IPS-NIHi7 (cell line): ENCODE measurements at regions not wholly inside any gene's neighbourhood (a gene's known extent, or its start where the extent isn't known, plus 50 kb on each side); places are given as distances from the start of the nearest gene placed in this dataset.

Experiments
- DNase-seq: peaks from one replicate; pipeline ENCODE4 v3.0.0; 2012; ENCODE audit warnings: mixed read lengths; ENCODE audit errors: extremely low spot score

DNA sequence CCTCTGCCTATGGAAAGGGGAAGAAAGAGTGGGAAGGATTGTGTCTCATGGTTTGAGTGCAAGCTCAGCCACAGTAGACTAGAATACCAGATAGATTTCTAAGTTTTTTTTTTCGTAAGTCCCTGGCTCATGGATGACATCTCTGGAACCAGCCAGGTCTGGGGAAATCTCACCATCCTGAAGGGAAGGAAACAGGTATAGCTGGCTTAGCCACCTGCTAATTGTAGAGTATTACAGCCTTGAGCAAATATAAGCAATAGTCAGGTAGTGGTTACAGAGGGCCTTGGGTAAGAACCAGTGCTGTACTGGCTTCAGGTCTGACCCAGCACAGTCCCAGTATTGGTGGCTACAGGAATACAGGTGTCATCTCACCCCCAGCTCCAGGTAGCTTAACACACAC lies 500.9 kb upstream of the PRMT6 start:
- DNase-seq = no peak

DNA sequence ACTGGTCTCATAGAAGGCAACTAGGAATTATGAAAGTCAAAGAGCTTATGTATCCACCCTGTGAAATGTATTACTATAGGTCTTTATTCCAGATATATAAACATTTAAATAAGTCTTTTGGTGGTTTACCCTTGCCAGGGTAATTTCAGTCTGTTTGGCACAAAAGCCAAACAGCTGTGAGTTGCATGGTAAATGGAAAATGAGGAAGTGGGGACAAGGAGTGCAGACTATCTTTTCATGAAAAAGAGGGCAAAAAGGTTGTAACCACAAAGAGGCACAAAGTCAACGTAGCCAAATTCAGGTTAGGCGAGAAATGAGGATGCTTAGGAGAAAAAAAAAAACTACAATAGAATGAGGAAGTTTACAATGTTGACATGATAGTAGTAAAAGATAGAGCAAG lies 492.3 kb upstream of the PRMT6 start:
- no peak for DNase-seq

DNA sequence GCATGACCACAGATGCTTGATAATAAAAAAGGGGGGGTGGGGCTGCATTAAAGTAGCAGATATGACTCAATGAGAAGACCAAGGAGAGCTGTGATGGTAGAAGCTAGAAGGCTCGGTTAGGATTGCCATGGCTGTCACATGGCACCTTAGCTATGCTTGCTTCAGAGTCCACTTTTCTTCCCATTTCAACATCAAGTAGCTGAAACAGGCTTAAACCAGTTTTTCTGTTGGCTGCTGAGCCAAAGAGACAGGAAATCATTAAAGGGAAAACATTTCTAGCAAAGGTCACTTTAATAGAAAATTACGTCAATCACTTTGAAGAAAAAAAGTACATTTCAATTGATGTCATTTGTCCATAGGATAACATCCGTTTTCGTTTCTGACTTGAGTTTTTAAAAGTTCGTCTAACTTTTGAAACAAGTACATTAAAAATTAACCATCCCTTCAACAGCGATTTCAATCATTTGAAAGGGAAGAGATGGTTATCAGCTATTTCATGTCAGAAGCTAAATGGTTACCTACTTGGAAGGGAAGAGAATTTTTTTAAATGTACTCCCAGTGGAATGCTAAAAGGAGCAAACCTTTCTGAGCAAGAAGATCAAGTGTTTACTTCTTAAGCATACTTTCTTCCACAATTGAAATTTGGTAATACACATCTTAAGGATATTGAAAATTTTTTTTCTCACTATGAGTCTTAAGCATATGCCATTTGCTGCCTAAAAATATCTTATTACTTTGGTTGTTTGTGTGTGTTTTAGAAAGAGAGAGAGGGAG lies 488.1 kb upstream of the PRMT6 start:
- DNase-seq = no peak

DNA sequence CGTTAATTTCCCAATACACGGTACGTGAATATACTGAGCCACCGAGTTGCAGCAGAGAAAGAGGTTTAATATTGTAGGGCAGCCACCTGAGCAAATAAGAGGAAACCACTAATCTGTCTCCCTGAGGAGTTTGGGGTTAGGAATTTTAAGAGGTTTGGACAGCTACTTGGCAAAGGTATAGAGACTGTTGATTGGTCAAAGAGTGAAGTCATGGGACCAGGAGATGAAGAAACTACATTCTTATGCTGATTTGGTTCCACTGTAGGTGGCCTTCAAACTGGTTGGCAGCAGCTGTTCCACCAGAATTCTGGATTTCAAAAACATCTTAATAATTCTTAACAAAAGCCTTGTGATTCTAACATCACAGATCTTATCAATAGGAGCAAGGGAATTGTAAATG lies 485.4 kb upstream of the PRMT6 start:
- no peak for DNase-seq

DNA sequence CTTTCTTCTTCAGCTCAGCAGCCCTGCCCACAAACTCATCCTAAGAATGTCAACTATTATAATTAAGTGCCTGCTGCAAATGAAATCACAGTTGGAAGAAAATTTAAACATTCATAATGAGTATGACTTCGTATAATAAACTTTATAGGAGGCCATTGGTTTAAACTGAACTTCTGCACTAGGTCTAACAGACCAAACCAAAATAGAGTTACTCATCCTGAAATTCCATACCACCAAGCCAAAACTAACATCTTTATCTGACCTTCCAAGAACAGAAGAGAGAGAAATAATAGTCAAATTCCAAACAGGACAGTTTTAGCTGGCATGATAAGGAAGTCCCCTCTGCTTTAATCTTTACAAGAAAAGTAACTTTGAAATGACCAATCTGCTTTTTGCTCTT lies 472.4 kb upstream of the PRMT6 start:
- no peak for DNase-seq

DNA sequence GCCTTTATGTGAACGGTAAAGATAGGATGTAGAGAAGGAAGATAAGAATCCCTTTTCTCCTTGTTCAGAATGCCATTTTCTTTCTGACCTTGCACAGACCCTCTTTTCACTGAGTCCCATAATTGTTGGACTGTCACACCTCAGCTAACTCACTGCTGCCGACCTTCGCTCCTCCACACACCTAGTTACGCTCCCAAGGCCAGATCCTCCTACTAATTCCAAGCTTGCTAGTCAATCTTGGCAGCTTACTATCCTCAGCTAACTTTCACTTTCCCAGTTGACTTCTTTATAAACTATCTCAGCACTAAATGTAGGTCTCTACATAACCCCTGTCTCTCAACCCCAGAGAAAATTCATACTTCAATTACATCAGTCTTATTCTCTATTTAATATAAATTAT lies 471.8 kb upstream of the PRMT6 start:
- DNase-seq = no peak

DNA sequence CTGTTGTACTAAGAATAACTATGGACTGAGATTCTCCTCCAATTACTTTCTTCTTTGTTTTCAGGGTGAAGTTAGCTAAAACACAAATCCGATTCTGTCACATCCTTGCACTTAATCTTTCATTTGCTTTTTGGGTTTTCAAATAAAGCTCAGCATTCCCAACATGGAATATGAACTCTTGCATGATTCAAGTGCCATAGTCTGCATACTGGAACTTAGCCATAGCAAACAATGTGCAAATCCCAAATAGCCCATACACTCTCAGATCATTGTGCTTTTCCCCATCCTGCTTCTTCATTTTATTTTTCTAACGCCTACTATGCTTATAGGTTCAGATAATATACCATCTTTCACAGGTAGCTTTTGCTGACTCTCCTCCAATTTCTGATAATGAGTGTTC lies 455.8 kb upstream of the PRMT6 start:
- DNase-seq = no peak

DNA sequence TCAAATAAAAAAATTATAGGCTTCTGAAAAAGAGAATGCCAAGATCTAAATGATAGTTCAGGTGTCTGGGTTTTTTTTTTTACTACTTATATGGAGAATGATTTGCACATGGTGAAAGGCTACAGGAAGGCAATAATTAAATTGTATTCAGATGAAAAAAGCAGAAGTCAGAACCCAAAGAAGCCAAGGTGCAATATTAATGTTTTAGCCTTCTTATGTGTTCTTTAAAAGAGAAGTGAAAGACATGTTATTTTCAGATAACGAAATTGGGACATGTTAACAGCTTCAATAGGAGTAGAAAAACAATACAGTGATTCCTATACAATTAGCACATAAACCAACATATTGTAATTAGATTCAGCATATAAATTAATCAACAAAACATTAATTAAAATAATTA lies 452.9 kb upstream of the PRMT6 start:
- DNase-seq = no peak

DNA sequence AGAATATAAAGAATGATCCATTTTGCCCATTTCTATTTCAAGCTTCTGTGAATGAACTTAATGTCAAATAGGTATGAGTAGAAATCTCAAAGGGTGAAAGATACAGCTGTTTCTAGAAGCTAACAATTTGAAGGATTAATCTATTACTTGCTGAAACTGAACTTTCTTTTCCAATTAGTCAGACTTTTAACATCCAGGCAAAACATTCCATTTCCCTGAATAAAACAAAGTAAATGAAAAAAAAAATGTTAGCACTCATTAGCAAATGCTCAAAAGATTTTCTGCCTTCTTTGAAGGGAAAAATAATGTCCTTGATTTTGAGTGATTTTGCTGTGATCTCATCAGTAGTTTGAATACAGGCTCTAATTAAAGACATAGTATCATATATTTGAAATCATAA lies 447.6 kb upstream of the PRMT6 start:
- DNase-seq = no peak

DNA sequence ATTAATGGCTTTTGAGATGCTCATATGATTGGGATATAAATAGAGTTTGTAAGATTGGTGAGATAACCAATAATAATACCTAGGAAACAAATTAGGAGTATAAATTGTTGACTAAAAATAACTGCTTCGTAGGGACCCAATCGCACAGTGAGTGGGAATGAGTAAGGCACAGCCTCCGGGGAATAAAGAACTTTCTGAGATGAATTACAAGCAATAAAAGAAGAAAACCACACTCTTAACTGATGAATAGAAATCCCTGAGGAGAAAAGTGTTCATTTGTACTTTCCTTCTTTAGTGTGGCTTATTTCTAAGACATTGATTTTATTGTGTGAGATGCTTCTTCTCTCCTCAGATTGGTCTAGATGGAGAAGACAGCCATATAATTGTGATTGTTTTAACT lies 443.4 kb upstream of the PRMT6 start:
- no peak for DNase-seq

DNA sequence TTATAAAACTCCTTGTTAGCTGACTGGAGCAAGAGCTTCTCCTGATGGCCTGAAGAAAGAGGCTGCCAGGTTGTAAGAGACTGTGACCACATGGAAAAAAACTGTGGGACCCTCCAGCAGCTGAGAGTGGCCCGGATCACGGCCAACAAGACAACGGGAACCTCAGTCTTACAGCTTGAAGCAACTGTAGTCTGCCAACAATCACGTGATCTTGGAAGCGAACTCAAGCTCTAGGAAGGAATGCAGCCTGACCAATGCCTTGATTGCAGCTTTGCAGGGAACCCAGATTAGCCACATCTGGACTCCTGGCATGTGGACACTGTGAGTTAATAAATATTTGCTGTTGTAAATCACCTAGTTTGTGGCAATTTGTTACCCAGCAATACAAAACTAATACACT lies 442.6 kb upstream of the PRMT6 start:
- no peak for DNase-seq

DNA sequence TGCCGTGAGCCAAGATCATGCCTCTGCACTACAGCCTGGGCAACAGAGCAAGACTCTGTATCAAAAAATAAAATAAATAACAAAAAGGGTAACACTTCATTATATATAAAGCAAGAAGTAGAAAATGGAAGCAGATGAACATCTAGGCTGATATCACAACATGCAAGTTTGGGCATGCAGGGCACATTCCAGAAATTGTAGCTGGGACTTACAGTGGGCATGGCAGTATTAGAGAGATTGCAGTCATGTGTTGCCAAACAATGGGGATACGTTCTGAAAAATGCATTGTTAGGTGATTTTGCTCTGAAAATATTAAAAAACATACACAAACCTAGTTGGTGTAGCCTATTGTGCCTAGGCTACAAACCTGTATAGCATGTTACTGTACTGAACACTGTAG lies 441.0 kb upstream of the PRMT6 start:
- no peak for DNase-seq

DNA sequence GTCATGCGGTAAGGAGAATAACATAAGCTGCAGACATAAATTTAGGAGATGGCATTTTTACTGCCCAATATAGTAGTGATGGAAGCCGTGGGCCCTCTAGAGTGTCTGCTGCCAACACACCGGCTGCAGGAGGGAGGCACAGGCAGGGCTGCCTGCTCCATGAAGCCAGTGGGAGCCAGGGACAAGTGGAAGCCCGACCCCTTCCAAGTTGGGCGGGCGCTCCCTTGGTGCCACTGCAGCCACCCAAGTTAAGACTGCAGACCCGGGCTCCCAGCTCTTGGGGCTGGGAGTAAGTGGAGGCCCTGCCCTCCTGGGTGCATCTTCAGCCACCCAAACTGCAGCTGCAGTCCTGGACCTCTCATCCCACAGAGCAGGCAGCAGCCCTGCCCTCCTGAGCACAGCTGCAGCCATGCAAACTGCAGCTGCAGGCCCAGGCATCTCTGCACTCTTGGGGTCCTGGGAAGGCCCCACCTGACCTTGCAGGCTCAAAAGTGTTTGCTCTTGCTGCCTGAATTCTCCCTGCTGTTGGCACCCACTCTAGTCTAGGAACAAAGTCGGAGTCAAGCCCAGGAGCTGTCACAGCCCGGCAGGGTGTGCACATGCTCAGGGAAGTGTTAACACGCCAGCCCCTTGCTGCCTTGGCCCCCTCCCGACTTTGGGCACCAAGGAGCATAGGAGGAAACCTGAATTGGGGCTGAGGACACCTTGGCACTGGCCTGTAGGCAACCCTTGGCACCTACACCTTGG lies 437.2 kb upstream of the PRMT6 start:
- DNase-seq = no peak

DNA sequence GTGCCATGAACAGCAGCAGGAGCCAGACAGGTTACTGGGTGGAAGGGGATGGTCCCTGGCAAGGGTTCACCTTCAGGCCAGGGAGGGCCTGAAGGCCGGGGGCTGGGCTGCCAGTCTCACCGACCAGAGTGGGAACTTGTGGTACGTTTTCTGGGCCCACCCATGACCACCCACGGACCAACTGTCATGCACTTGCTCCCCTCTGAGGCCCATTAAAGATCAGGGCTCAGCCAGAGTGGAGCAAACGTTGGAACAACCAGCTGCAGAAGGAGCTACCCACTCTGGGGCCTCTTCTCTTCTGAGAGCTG lies 436.7 kb upstream of the PRMT6 start:
- no peak for DNase-seq

DNA sequence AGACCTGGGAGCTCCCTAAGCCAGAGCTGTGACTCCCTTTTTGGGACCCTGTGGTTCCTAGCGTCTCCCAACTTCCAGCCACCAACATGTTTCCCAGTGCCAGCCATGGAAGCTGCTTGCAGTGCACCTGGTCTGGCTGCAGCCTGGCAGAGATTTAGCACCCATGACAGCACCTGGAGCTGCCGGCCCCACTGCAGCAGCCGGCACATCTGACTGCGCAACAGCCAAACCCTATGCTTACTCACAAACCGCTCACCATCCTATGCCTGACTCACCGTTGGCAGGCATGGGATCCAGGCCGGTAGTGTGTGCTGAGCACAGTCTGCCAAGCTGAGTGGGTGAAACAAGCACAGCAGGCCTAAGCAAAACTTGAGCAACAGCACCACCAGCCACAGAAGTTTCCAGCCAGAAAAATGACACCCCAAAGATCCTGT lies 435.9 kb upstream of the PRMT6 start:
- no peak for DNase-seq

DNA sequence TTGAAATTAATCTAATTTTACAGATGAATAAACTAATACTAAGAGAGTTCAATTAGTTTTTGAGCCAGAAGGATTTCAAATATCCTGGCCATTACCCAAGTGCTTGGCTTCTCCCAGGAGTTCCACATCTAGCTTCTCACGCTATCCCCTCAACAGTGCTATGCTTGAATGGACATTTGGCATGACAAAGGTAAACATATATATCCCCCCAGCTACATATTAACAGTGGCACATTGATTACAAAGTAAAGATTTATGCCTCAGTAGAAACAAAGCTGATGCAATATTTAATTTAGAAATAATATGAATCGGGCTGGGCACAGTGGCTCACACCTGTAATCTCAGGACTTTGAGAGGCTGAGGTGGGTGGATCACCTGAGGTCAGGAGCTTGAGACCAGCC lies 434.6 kb upstream of the PRMT6 start:
- DNase-seq = no peak

DNA sequence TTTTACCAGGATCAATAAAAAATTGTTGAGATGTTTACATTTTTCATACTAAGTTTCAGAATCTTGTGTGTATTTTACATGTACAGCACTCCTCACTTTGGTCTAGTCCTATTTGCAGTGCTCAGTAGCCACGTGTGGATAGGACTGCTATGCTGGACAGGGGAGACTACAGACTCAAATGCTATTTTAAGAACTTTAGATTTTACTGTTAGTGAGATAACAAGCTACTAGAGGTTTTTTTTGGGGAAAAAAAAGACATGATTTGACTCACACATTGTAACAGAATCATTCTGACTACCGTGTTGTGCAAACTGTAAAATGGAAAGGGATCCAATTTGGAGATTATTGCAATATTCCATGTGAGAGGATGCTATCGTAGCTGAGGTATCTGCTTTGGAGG lies 418.9 kb upstream of the PRMT6 start:
- no peak for DNase-seq

DNA sequence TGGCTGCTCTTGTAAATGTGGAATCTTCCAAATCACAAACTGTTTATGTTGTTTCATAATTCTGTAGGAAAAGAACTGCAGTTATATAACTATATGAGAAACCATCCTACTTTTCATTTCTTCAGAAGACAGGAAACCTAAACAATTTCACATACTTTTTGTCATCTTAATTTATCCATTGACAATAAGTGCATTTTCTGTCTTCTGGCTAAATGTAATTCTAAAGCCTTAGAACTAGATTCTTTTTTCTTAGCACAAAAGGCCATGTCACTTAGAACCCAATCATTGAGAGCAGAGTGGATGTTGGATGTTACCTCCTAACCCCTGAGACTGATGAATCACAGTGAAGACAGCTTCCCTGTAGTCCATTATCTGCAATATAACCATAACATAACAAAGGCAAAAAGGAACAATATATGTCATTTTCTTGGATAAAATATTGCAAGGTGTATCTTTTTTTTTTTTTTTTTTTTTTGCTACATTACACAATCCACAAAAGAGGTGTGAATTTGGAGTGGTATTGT lies 410.2 kb upstream of the PRMT6 start:
- DNase-seq = no peak

DNA sequence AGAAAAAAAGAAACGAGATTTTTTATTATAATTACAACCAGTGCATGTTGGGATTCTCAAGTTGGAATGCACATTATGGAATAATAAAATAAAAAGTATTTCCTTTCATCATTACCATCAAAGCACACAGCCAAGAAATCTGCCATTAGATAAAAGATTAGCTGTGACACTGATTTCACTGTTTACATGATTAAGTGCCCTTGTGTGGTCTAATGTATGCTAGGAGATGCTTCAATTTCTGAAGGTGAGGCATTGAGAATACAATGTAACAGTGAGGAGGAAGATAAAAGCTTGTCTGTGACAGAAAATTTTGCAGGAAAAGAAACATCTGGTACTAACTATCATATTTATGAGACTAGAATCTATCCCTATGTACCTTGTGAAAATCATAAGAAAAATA lies 409.7 kb upstream of the PRMT6 start:
- DNase-seq = no peak

DNA sequence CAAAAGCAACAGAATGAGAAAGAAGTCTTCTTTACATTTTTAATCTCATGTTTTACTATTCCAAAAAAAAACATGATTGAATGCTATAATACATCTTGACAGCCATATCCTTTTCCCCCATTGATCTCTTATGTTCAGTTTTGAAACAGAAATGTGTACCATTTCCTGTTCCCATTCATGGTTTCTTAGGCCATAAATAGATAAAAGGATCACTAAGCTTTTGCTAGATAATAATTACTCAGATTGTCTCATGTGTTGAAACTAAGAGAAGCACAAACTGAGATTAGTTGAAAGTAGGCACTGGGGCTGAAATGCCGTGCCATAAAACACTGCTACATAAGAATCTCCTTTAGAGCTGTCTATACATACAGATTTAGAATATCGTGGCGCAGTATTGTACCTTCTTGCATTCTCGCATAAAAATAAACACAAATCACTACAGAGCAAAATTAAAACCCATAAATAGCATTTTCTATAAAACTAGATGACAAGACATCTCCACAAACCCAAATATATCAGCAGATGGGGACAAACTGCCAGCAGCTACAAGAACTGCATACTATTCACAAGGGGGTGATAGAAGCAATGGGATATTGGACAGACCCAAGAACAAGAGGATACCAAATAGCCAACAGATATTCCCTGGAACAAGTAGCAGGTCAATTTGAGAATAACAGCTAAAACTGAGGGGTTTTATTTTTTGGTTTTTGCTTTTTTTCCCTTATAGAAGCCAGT lies 405.3 kb upstream of the PRMT6 start:
- DNase-seq = no peak

DNA sequence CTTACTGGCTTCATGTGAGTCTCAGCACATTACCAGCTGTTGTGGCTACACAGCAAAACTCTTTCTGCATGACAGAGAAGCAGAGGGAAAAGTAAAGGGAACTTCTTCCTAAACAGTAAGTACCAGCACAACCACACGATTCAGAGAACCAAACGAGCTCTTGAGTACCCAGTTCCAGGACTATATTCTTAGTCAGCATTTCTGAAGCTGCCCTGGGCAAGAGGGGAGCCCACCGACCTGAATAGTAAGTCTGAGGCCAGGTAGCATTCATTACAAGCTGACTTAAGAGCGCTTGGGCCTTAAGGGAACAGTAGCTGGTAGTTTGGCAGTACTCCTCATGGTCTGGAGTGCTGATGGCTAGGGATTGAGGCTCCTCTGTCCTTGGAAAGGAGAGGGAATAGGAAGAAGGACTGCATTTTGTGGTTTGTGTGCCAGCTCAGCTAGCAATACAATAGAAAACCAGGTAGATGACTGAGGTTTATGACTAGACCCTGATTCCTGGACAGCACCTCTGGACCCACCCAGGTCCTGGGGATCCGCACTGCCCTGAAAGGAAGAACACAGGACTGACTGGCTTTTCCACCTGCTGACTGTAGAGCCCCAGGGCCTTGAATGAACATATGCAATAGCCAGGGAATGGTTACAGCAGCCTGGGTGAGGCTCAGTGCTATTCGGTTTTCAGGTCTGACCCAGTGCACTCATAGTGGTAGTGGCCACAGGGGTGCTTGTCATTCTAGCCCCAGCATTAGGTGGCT lies 396.8 kb upstream of the PRMT6 start:
- no peak for DNase-seq

DNA sequence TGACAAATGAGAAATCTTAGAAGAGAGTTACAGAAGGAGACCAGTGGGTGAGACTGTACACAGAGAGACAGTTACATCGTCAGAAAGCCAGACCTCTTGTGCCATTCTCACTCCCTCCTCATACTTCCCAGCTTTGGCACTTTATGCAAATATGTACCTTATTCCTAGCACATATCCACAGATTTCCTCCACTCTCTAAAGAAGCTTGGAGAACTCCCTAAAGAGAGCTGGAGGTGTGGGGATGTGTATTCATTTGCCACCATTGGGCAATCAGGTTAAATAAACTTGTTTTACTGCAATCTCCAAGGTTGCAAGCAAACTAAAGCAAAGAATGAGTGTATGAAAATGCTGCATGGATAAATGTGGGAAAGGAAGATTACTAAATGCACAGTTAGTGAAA lies 380.9 kb upstream of the PRMT6 start:
- no peak for DNase-seq
